ENCODE measurements at regions not wholly inside any gene's neighbourhood (a gene's known extent, or its start where the extent isn't known, plus 50 kb on each side); places are given as distances from the start of the nearest gene placed in this dataset.

DNA sequence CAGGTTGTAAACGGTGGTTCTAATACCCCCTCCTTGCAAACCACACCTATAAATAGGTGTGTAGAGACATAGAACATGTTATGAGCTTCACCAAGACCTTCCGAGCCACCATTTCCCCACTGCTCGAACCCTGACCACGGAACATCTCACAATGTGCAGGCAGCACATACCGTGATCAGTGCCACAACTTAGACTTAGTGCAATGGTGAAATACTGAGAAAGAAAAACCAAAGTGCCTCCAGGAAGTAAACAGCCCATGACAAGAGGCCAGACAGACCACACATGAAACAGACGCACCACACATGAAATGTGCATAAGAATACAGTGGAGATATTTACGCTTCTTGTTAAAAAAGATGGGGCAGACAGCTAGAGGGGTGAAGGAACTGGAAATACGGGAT lies 166.9 kb upstream of the CCND2 start:
- Mint-ChIP-seq H3K4me3 (no peak overlapping the region), H3K4me1 (peaks cover 9% of the 10 kb centered on the region; the same call in 2 of the 3 replicates), H3K36me3 (ENCODE audit: low read depth) (no peaks in the 10 kb centered on the region), H3K27me3 (ENCODE audit: insufficient read depth, low read depth, poor library complexity) (no peaks in the 10 kb centered on the region), H3K9me3 (no peaks in the 10 kb centered on the region), H3K27ac (no peak overlapping the region)
- no peak overlapping the region for H2AFZ ChIP-seq
- DNase-seq (ENCODE audit: low spot score) (no peak), ATAC-seq (no peak)
- no peaks in the 10 kb centered on the region for H3K27me3 ChIP-seq (ENCODE audit: insufficient read depth)
- no peak overlapping the region for H3K27ac ChIP-seq (ENCODE audit: low read depth)
- no peak overlapping the region for H3K4me2 ChIP-seq
- H3K4me1 ChIP-seq (ENCODE audit: insufficient read depth): no peaks in the 10 kb centered on the region
- TF ChIP-seq, protein P1, sequence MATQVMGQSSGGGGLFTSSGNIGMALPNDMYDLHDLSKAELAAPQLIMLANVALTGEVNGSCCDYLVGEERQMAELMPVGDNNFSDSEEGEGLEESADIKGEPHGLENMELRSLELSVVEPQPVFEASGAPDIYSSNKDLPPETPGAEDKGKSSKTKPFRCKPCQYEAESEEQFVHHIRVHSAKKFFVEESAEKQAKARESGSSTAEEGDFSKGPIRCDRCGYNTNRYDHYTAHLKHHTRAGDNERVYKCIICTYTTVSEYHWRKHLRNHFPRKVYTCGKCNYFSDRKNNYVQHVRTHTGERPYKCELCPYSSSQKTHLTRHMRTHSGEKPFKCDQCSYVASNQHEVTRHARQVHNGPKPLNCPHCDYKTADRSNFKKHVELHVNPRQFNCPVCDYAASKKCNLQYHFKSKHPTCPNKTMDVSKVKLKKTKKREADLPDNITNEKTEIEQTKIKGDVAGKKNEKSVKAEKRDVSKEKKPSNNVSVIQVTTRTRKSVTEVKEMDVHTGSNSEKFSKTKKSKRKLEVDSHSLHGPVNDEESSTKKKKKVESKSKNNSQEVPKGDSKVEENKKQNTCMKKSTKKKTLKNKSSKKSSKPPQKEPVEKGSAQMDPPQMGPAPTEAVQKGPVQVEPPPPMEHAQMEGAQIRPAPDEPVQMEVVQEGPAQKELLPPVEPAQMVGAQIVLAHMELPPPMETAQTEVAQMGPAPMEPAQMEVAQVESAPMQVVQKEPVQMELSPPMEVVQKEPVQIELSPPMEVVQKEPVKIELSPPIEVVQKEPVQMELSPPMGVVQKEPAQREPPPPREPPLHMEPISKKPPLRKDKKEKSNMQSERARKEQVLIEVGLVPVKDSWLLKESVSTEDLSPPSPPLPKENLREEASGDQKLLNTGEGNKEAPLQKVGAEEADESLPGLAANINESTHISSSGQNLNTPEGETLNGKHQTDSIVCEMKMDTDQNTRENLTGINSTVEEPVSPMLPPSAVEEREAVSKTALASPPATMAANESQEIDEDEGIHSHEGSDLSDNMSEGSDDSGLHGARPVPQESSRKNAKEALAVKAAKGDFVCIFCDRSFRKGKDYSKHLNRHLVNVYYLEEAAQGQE (IDR thresholded peaks at IDR 0.05; ENCODE audit: unreplicated experiment): no peak
- TF ChIP-seq EZH2 (IDR thresholded peaks at IDR 0.05; ENCODE audit: low read depth, unreplicated experiment): no peak
- no peak for TF ChIP-seq JUNB (IDR thresholded peaks at IDR 0.05; ENCODE audit: unreplicated experiment)
- TF ChIP-seq, protein P2, sequence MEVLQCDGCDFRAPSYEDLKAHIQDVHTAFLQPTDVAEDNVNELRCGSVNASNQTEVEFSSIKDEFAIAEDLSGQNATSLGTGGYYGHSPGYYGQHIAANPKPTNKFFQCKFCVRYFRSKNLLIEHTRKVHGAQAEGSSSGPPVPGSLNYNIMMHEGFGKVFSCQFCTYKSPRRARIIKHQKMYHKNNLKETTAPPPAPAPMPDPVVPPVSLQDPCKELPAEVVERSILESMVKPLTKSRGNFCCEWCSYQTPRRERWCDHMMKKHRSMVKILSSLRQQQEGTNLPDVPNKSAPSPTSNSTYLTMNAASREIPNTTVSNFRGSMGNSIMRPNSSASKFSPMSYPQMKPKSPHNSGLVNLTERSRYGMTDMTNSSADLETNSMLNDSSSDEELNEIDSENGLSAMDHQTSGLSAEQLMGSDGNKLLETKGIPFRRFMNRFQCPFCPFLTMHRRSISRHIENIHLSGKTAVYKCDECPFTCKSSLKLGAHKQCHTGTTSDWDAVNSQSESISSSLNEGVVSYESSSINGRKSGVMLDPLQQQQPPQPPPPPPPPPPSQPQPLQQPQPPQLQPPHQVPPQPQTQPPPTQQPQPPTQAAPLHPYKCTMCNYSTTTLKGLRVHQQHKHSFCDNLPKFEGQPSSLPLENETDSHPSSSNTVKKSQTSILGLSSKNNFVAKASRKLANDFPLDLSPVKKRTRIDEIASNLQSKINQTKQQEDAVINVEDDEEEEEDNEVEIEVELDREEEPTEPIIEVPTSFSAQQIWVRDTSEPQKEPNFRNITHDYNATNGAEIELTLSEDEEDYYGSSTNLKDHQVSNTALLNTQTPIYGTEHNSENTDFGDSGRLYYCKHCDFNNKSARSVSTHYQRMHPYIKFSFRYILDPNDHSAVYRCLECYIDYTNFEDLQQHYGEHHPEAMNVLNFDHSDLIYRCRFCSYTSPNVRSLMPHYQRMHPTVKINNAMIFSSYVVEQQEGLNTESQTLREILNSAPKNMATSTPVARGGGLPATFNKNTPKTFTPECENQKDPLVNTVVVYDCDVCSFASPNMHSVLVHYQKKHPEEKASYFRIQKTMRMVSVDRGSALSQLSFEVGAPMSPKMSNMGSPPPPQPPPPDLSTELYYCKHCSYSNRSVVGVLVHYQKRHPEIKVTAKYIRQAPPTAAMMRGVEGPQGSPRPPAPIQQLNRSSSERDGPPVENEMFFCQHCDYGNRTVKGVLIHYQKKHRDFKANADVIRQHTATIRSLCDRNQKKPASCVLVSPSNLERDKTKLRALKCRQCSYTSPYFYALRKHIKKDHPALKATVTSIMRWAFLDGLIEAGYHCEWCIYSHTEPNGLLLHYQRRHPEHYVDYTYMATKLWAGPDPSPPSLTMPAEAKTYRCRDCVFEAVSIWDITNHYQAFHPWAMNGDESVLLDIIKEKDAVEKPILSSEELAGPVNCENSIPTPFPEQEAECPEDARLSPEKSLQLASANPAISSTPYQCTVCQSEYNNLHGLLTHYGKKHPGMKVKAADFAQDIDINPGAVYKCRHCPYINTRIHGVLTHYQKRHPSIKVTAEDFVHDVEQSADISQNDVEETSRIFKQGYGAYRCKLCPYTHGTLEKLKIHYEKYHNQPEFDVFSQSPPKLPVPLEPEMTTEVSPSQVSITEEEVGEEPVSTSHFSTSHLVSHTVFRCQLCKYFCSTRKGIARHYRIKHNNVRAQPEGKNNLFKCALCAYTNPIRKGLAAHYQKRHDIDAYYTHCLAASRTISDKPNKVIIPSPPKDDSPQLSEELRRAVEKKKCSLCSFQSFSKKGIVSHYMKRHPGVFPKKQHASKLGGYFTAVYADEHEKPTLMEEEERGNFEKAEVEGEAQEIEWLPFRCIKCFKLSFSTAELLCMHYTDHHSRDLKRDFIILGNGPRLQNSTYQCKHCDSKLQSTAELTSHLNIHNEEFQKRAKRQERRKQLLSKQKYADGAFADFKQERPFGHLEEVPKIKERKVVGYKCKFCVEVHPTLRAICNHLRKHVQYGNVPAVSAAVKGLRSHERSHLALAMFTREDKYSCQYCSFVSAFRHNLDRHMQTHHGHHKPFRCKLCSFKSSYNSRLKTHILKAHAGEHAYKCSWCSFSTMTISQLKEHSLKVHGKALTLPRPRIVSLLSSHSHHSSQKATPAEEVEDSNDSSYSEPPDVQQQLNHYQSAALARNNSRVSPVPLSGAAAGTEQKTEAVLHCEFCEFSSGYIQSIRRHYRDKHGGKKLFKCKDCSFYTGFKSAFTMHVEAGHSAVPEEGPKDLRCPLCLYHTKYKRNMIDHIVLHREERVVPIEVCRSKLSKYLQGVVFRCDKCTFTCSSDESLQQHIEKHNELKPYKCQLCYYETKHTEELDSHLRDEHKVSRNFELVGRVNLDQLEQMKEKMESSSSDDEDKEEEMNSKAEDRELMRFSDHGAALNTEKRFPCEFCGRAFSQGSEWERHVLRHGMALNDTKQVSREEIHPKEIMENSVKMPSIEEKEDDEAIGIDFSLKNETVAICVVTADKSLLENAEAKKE (CRISPR knock-in tag; IDR thresholded peaks at IDR 0.05): no peak
- TF ChIP-seq EZH2phosphoT487 (IDR thresholded peaks at IDR 0.05; ENCODE audit: unreplicated experiment): no peak
- no peak for TF ChIP-seq NANOG (IDR thresholded peaks at IDR 0.05; ENCODE audit: borderline replicate concordance)
- TF ChIP-seq ZNF114 (CRISPR knock-in tag; IDR thresholded peaks at IDR 0.05): no peak
- TF ChIP-seq, protein P3, sequence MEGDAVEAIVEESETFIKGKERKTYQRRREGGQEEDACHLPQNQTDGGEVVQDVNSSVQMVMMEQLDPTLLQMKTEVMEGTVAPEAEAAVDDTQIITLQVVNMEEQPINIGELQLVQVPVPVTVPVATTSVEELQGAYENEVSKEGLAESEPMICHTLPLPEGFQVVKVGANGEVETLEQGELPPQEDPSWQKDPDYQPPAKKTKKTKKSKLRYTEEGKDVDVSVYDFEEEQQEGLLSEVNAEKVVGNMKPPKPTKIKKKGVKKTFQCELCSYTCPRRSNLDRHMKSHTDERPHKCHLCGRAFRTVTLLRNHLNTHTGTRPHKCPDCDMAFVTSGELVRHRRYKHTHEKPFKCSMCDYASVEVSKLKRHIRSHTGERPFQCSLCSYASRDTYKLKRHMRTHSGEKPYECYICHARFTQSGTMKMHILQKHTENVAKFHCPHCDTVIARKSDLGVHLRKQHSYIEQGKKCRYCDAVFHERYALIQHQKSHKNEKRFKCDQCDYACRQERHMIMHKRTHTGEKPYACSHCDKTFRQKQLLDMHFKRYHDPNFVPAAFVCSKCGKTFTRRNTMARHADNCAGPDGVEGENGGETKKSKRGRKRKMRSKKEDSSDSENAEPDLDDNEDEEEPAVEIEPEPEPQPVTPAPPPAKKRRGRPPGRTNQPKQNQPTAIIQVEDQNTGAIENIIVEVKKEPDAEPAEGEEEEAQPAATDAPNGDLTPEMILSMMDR (conservative IDR thresholded peaks at IDR 0.05; ENCODE audit: low read depth in 2 of 2): no peak
- TF ChIP-seq, protein P4, sequence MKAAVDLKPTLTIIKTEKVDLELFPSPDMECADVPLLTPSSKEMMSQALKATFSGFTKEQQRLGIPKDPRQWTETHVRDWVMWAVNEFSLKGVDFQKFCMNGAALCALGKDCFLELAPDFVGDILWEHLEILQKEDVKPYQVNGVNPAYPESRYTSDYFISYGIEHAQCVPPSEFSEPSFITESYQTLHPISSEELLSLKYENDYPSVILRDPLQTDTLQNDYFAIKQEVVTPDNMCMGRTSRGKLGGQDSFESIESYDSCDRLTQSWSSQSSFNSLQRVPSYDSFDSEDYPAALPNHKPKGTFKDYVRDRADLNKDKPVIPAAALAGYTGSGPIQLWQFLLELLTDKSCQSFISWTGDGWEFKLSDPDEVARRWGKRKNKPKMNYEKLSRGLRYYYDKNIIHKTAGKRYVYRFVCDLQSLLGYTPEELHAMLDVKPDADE (IDR thresholded peaks at IDR 0.05): no peak
- no peak for TF ChIP-seq POLR2AphosphoS5 (IDR thresholded peaks at IDR 0.05; ENCODE audit: low read depth)
- no peak for TF ChIP-seq ZNF331 (CRISPR knock-in tag; IDR thresholded peaks at IDR 0.05; ENCODE audit: low read depth)
- no peak for TF ChIP-seq CREB1 (CRISPR knock-in tag; IDR thresholded peaks at IDR 0.05; ENCODE audit: low read depth)
- no peak for TF ChIP-seq STAT1 (IDR thresholded peaks at IDR 0.05; ENCODE audit: unreplicated experiment)
- no peaks in the 10 kb centered on the region for H3K79me2 ChIP-seq (replicated peaks; ENCODE audit: insufficient read depth)
- H3F3A ChIP-seq (replicated peaks; ENCODE audit: low read depth): no peaks in the 10 kb centered on the region
- no peaks in the 10 kb centered on the region for H3K9me2 ChIP-seq (ENCODE audit: insufficient read depth)
- H3K4me3 ChIP-seq: no peak overlapping the region
- no peaks in the 10 kb centered on the region for H4K20me1 ChIP-seq (replicated peaks; ENCODE audit: insufficient read depth)
- no peaks in the 10 kb centered on the region for H3K36me3 ChIP-seq (ENCODE audit: insufficient read depth)

Measured in GM23338 (cell line).